OCI-LY1 (cell line): ENCODE measurements at regions not wholly inside any gene's neighbourhood (a gene's known extent, or its start where the extent isn't known, plus 50 kb on each side); places are given as distances from the start of the nearest gene placed in this dataset.

ENCODE experiments used
- EZH2 ChIP-seq: fragments of 200-600 bp; sonication (generic), shearing (Covaris generic); IDR thresholded peaks from 2 replicates; pipeline ENCODE4 v1.8.0; 2017; ENCODE audit warnings: borderline replicate concordance, mixed run types, mild to moderate bottlenecking, antibody characterized with exemption, low read length, moderate library complexity, mixed read lengths
- TF ChIP-seq, protein P1 (sequence below): fragments of 200-600 bp; sonication (generic), shearing (Covaris generic); IDR thresholded peaks from 2 replicates; pipeline ENCODE4 v1.5.1; 2017; ENCODE audit warnings: mild to moderate bottlenecking, antibody characterized with exemption, low read length, moderate library complexity, mixed read lengths

GRCh38 chr10:57715233-57715632 is 552.5 kb downstream of the IPMK start:
- TF ChIP-seq, protein P1, sequence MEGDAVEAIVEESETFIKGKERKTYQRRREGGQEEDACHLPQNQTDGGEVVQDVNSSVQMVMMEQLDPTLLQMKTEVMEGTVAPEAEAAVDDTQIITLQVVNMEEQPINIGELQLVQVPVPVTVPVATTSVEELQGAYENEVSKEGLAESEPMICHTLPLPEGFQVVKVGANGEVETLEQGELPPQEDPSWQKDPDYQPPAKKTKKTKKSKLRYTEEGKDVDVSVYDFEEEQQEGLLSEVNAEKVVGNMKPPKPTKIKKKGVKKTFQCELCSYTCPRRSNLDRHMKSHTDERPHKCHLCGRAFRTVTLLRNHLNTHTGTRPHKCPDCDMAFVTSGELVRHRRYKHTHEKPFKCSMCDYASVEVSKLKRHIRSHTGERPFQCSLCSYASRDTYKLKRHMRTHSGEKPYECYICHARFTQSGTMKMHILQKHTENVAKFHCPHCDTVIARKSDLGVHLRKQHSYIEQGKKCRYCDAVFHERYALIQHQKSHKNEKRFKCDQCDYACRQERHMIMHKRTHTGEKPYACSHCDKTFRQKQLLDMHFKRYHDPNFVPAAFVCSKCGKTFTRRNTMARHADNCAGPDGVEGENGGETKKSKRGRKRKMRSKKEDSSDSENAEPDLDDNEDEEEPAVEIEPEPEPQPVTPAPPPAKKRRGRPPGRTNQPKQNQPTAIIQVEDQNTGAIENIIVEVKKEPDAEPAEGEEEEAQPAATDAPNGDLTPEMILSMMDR = no peak
- TF ChIP-seq EZH2 = no peak
